ENCODE measurements at regions not wholly inside any gene's neighbourhood (a gene's known extent, or its start where the extent isn't known, plus 50 kb on each side); places are given as distances from the start of the nearest gene placed in this dataset.

- peak; percentile 51 for DNase-seq
Observed at GRCh38 chrX:45766981-45767501, 566.4 kb upstream of the DIPK2B start.

DNA sequence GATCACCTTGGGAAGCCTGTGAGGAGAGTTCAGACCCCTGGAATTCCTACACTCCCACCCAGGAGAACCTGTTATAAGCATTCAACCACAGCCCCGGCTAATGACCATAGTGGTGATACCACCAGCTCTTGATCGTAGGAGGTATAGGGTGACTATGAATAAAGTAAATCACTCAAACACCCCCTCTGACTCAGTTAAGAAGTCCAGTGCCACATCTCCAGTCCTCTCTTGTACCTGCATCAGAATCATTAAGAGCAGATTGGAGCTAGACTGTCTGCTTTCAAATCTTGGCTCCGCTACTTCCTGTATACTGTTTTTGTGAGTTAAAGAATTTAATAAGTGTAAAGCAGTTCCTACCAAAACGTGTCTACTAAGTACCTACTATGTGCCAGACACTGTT is 565.1 kb upstream of the DIPK2B start:
- DNase-seq = peak; percentile 46

GRCh38 chrX:45765281-45765680 is 564.6 kb upstream of the DIPK2B start:
- DNase-seq = no peak

GRCh38 chrX:45762699-45763647 is 562.3 kb upstream of the DIPK2B start:
- peak; percentile 52 for DNase-seq

DNA sequence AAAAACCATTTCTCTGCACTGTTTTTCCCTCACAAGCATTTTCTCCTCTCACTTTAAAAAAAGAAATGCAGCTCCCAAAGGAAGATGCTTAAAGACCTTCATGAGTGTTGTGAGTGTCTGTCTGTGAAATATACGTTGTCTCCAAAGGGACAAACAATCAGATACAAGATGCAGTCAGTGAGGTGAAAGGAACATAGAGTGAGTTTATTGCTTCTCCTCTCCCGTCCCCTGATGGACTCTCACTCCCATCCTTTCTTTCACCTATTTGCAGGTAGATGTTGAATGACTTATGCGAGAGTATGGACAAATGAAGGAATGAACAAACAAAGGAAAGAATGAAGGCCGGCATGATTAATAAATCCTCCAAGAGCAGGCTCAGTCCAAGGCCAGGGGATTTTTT is 561.2 kb upstream of the DIPK2B start:
- DNase-seq = no peak

DNA sequence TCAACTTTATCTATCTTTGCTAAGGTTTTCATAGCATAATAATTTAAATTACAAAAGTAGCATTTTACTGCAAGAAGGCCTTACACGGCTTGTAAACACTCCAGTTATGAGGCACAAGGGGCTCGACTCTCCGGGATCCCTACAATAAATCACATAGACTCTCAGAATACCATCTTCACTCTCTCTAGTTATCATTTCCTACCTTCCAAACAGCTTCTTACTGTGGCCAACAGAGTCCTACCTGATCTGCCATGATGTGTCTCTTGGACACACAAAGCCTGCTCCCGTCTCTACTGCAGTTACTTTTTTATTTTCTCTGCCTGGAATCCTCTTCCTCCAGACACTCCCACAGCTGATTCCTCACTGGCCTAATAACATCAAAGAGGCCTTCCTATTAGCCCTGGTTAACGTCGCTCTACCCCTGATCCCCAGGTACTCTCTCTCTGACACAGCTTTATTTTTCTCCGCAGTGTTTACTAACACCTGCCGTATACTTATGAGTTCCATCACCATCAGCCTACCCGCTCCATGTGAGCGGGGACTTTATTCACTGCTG is 559.6 kb upstream of the DIPK2B start:
- DNase-seq = no peak

GRCh38 chrX:45758738-45759397 is 558.2 kb upstream of the DIPK2B start:
- DNase-seq = peak; percentile 64

- DNase-seq = peak; percentile 70
Observed at GRCh38 chrX:45758319-45758718, 557.6 kb upstream of the DIPK2B start.

DNA sequence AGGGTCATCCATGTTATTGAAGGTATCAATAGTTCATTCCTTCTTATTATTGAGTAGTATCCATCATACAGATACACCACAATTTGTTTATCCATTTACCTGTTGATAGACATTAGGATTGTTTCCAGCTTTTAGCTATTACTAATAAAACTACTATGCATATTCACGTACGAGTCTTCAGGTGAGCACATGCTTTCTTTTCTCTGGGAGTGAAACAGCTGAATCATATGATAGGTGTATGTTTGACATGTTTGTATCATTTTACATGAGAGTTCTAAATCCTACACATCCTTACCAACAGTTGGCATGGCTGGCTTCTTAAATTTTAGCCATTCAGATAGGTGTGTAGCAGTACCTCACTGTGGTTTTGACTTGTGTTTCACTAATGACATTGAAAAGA is 556.6 kb upstream of the DIPK2B start:
- DNase-seq = no peak

DNA sequence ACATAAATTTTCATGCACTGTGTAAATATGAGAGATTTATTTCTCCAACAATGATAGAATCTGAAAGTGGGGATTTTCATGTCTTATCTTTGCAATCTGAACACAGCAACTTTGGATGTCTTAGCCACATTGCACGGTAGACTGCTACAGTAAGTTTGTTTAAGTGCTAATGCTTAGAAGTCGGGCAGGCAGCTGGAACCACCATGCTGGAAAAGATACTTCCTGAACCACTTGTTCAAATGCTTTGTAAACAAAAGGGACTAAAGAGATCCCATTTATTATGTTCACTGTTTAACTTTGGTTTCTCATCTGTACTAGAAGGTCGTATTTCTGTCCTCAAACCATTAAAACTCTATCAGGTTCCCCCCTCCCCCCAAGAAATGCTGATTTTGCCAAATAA is 555.9 kb upstream of the DIPK2B start:
- DNase-seq = peak; percentile 30

DNA sequence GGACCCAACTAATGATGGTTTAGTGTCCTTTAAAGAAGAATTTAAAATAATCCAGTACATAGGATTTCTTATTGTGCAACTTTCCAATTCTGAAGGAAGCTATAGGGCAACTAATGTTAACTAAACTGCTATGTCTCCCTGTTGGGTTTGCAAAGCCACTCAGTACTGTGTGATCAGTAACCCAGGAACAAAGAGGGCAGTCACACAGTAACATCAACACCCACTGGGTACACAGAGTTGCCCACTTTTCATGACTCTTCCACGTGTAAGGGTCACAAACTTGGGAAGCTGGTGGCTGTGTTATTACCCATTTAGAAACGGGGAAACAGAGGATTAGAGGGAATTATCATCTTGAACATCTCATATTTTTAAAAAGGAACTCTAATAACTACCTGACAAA is 555.0 kb upstream of the DIPK2B start:
- no peak for DNase-seq

GRCh38 chrX:45751156-45751555 is 550.5 kb upstream of the DIPK2B start:
- no peak for DNase-seq

GRCh38 chrX:45750639-45751038 is 550.0 kb upstream of the DIPK2B start:
- DNase-seq = no peak

- DNase-seq = no peak
Observed at GRCh38 chrX:45749375-45749774, 548.7 kb upstream of the DIPK2B start.

DNA sequence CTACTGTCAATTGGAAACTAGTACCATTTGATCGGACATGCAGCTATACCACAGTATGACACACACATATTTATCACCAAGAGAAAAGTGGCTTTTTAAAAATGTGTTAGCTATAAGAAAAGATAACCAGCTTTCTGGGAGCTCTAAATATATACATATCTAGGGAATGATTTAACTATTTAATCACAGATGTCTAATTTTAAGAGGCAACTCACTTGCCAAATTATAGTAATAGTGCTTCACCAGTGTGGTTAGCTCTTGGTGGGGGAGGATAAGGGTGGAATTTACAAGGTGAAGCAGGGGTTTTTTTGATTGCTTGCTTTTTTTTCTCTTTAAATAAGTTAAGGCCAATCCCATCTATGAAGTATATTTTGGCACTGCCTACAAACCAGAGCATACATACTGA is 547.7 kb upstream of the DIPK2B start:
- DNase-seq = no peak

DNA sequence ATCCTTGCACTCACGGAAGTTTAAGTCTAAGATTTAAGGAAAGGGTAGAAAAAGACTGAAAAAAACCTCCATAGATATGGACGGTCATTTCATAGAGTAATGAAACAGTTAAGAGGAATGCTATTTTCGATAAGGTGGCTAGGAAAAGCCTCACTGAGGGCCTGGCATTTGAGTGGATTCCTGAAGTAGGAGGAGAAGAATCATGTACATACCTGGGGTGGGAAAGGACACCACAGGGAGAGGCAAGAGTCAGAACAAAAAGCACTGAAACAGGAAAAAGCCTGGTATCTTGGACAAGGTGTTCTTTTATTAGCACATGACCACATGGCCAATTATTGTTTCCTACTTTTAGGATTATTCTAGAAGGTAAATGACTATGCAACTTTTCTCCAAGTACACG is 547.2 kb upstream of the DIPK2B start:
- no peak for DNase-seq

GRCh38 chrX:45745479-45745878 is 544.8 kb upstream of the DIPK2B start:
- no peak for DNase-seq

DNA sequence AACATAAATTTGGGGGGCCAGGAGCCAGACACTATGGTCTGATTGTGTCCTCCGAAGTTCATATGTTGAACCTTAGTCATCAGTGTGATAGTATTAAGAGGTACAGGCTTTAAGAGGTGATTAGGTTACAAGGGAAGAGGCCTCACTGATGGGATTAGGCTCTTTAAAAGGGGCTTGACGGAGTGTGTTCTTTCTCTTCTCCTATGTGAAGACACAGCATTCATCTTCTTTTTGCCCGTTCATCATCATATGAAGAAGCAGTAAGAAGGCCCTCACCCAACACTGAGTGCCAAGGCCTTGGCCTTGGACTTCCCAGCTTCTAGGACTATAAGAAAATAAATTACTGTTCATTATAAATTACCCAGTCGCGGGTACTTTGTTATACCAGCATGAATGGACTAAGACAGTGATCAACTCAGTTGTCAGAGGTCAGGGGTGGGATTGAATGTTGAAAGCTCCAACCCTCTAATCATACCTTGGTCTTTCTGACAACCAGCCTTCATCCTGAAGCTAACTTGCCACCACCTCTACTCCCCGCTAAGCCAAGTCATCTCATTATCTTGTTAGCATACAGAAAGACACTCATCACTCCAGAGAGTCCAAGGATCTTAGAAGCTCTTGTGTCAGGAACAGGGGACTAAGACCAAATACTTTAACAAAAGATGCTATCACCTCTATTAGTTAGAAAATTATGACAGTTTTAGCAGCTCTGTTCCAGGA is 543.4 kb upstream of the DIPK2B start:
- DNase-seq = no peak

GRCh38 chrX:45743081-45743533 is 542.4 kb upstream of the DIPK2B start:
- DNase-seq = no peak

GRCh38 chrX:45740291-45740690 is 539.6 kb upstream of the DIPK2B start:
- DNase-seq = no peak

DNA sequence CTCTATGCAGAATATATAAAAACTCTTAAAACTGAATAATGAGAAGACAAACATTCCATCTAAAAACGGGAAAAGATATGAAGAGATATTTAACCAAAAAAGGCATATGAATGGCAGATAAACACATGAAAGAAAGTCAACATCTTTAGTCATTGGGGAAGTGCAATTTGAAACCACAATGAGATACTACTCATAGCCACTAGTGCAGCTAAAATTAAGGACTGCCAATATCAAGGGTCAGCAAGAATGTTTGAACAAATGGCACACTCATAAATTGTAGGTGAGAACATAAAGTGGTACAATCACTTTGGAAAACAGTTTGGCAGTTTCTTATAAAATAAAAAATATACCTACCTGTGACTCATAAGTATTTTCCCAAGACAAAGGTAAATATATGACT is 534.9 kb upstream of the DIPK2B start:
- DNase-seq = no peak

- DNase-seq = no peak
Observed at GRCh38 chrX:45731448-45731847, 530.8 kb upstream of the DIPK2B start.

DNA sequence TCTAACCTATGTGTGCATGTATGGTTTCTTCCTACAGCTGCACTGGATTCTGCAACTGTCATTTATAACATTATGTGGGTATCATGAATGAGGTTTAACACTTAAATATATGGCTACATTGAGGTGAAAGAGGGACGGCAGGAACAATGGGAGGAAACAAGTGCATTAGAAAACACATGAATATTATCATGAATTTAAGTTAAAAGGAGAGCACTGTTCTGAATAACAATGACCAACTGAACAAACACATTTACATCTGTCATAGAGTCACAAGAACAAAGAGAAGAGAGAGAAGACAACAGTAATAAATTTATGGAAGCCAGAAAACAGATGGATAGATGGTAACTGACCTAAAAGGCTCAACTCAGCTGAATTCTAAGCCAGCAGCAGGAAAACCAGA is 527.1 kb upstream of the DIPK2B start:
- DNase-seq = no peak
